H1 (cell line): ENCODE measurements at regions not wholly inside any gene's neighbourhood (a gene's known extent, or its start where the extent isn't known, plus 50 kb on each side); places are given as distances from the start of the nearest gene placed in this dataset.

Experiments used
- CTCF ChIA-PET: fragments of 300-600 bp; sonication (Branson Sonifier 250); formaldehyde crosslinking; loops from one replicate; lab custom pipeline; 2021; ENCODE audit not compliant: partially characterized antibody; lab: Charles Lee
- POLR2A ChIA-PET: fragments of 300-600 bp; sonication (Branson Sonifier 250); formaldehyde crosslinking; loops from one replicate; lab custom pipeline; 2021; ENCODE audit warnings: inconsistent platforms; ENCODE audit not compliant: partially characterized antibody; lab: Charles Lee
- DNase-seq, 2 experiments: peaks; one replicate each; pipeline versions ENCODE4 v3.0.0 to v3.0.0-alpha.2; 2010 to 2022; ENCODE audit warnings: low spot score in 2 of 2, low read depth in 1 of 2, mixed read lengths in 1 of 2
- FAIRE-seq: peaks from 2 replicates; lab custom pipeline; 2011; peaks lifted over from hg19 to GRCh38; lab: Jason Lieb, UNC
- H2AFZ ChIP-seq: 2 replicates; pipeline ENCODE4 v1.8.1; 2012; ENCODE audit warnings: low read length, inconsistent platforms
- H2AK5ac ChIP-seq: 2 replicates; pipeline ENCODE4 v1.6.1; 2013; ENCODE audit warnings: low read depth, low read length
- H2BK120ac ChIP-seq: replicated peaks from 2 replicates; pipeline ENCODE3; 2013; ENCODE audit warnings: low read depth, low read length, inconsistent platforms
- H2BK12ac ChIP-seq: 2 replicates; pipeline ENCODE4 v1.6.1; 2013; ENCODE audit warnings: low read depth, low read length
- H2BK15ac ChIP-seq: 2 replicates; pipeline ENCODE4 v1.6.1; 2013; ENCODE audit warnings: low read length
- H2BK20ac ChIP-seq: 2 replicates; pipeline ENCODE4 v1.6.1; 2013; ENCODE audit warnings: low read length
- H2BK5ac ChIP-seq: 2 replicates; pipeline ENCODE4 v1.6.1; 2013; ENCODE audit warnings: low read depth, low read length
- H3K14ac ChIP-seq: 2 replicates; pipeline ENCODE4 v1.6.1; 2013; ENCODE audit warnings: inconsistent platforms; ENCODE audit not compliant: insufficient read length
- H3K18ac ChIP-seq: 2 replicates; pipeline ENCODE4 v1.6.1; 2013; ENCODE audit warnings: low read length; ENCODE audit errors: extremely low read depth
- H3K23ac ChIP-seq: 2 replicates; pipeline ENCODE4 v1.6.1; 2013; ENCODE audit warnings: inconsistent platforms; ENCODE audit not compliant: insufficient read length
- H3K23me2 ChIP-seq: 2 replicates; pipeline ENCODE4 v1.6.1; 2013; ENCODE audit warnings: low read depth, low read length
- H3K27ac ChIP-seq: 2 replicates; pipeline ENCODE4 v1.6.1; 2011; ENCODE audit warnings: low read depth, low read length, inconsistent platforms
- H3K27me3 ChIP-seq, 4 experiments: replicated peaks in 1 of 4; 1 replicate in 1 of 4; 2 replicates in 3 of 4; pipeline versions ENCODE4 v1.6.1 to v1.8.1; 2011 to 2013; ENCODE audit warnings: low read length in 3 of 4, mild to moderate bottlenecking in 3 of 4, inconsistent platforms in 2 of 4, mixed read lengths in 2 of 4, moderate library complexity in 1 of 4; ENCODE audit not compliant: control insufficient read depth in 3 of 4, insufficient read depth in 3 of 4; ENCODE audit errors: extremely low read depth in 1 of 4
- H3K36me3 ChIP-seq, 4 experiments: 2 replicates each; pipeline versions ENCODE4 v1.6.1 to v1.8.1; 2011 to 2013; ENCODE audit warnings: mild to moderate bottlenecking in 4 of 4, low read length in 3 of 4, moderate library complexity in 2 of 4, control low read depth in 1 of 4, inconsistent platforms in 1 of 4; ENCODE audit not compliant: insufficient read depth in 4 of 4, control insufficient read depth in 2 of 4
- H3K4ac ChIP-seq: replicated peaks from 2 replicates; pipeline ENCODE3; 2013; ENCODE audit warnings: low read length, low read depth, mixed read lengths, inconsistent platforms; ENCODE audit not compliant: insufficient read length
- H3K4me1 ChIP-seq, 4 experiments: replicated peaks in 1 of 4; 1 replicate in 1 of 4; 2 replicates in 3 of 4; pipeline versions ENCODE4 v1.6.1 to v1.8.1; 2011 to 2013; ENCODE audit warnings: low read length in 3 of 4, inconsistent platforms in 2 of 4, mixed read lengths in 1 of 4; ENCODE audit not compliant: insufficient read depth in 4 of 4, control insufficient read depth in 3 of 4
- H3K4me2 ChIP-seq, 2 experiments: 2 replicates each; pipeline versions ENCODE4 v1.6.1 to v1.8.1; 2011 to 2013; ENCODE audit warnings: low read depth in 2 of 2, low read length in 2 of 2, control low read depth in 1 of 2, inconsistent platforms in 1 of 2, mild to moderate bottlenecking in 1 of 2; ENCODE audit not compliant: insufficient read depth in 1 of 2
- H3K4me3 ChIP-seq, 4 experiments: fragments of 200-600, 300-600 bp in 1 of 4; sonication (generic), shearing (Covaris generic), sonication (Bioruptor Twin) in 1 of 4; 2 replicates each; pipeline versions ENCODE4 v1.5.1 to v1.8.1; 2011 to 2016; ENCODE audit warnings: low read length in 4 of 4, low read depth in 3 of 4, control low read depth in 2 of 4, inconsistent platforms in 2 of 4, mild to moderate bottlenecking in 2 of 4, mixed read lengths in 1 of 4, moderate library complexity in 1 of 4; ENCODE audit not compliant: insufficient read depth in 2 of 4; ENCODE audit errors: extremely low read depth in 1 of 4
- H3K56ac ChIP-seq: replicated peaks from 2 replicates; pipeline ENCODE3; 2013; ENCODE audit warnings: low read depth, mild to moderate bottlenecking, mixed read lengths, low read length, inconsistent platforms; ENCODE audit not compliant: insufficient read length
- H3K79me1 ChIP-seq: 2 replicates; pipeline ENCODE4 v1.6.1; 2013; ENCODE audit warnings: low read depth, low read length, control low read depth
- H3K79me2 ChIP-seq, 2 experiments: 2 replicates each; pipeline versions ENCODE4 v1.6.1 to v1.8.1; 2012 to 2013; ENCODE audit warnings: low read length in 2 of 2, mild to moderate bottlenecking in 2 of 2, inconsistent platforms in 1 of 2; ENCODE audit not compliant: insufficient read depth in 2 of 2, control insufficient read depth in 1 of 2
- H3K9ac ChIP-seq, 4 experiments: replicated peaks in 1 of 4; 1 replicate in 1 of 4; 2 replicates in 3 of 4; pipeline versions ENCODE4 v1.6.1 to v1.8.1; 2011 to 2013; ENCODE audit warnings: low read depth in 3 of 4, low read length in 3 of 4, control low read depth in 2 of 4, mild to moderate bottlenecking in 2 of 4, moderate library complexity in 2 of 4, inconsistent platforms in 1 of 4; ENCODE audit errors: extremely low read depth in 1 of 4
- H3K9me3 ChIP-seq, 2 experiments: 2 replicates each; pipeline versions ENCODE4 v1.6.1 to v1.8.1; 2012 to 2013; ENCODE audit warnings: mild to moderate bottlenecking in 2 of 2, moderate library complexity in 2 of 2, control low read depth in 1 of 2, inconsistent platforms in 1 of 2, low read depth in 1 of 2, low read length in 1 of 2, mixed read lengths in 1 of 2; ENCODE audit not compliant: insufficient read depth in 2 of 2
- H4K20me1 ChIP-seq, 2 experiments: replicated peaks in 1 of 2; 2 replicates each; pipeline versions ENCODE3 to v1.8.1; 2011 to 2013; ENCODE audit warnings: inconsistent platforms in 2 of 2, low read length in 2 of 2, mild to moderate bottlenecking in 1 of 2; ENCODE audit not compliant: insufficient read depth in 2 of 2, control insufficient read depth in 1 of 2
- H4K5ac ChIP-seq: 2 replicates; pipeline ENCODE4 v1.6.1; 2013; ENCODE audit warnings: low read length, low read depth, mixed read lengths, inconsistent platforms; ENCODE audit not compliant: insufficient read length
- H4K8ac ChIP-seq: 2 replicates; pipeline ENCODE4 v1.8.0; 2013; ENCODE audit warnings: mild to moderate bottlenecking, moderate library complexity, low read length, inconsistent platforms; ENCODE audit not compliant: insufficient read depth; ENCODE audit errors: extremely low read depth
- H4K91ac ChIP-seq: replicated peaks from 2 replicates; pipeline ENCODE3; 2013; ENCODE audit warnings: low read length, mixed read lengths, inconsistent platforms; ENCODE audit not compliant: insufficient read length
- USF2 ChIP-seq: IDR thresholded peaks from 2 replicates; pipeline ENCODE4 v1.6.1; 2011; ENCODE audit warnings: low read length, improper control_type of control experiment
- WGBS, 2 experiments: shearing (Covaris generic) in 1 of 2; methylation state at CpG; one replicate each; pipeline versions ENCODE4 v1.1.6 to v1.1.7; 2013 to 2015; ENCODE audit warnings: low lambda C conversion rate in 2 of 2, mixed read lengths in 2 of 2, inconsistent platforms in 1 of 2, low coverage in 1 of 2, missing lambda C conversion rate in 1 of 2; ENCODE audit not compliant: insufficient replicate concordance in 2 of 2, insufficient coverage in 1 of 2, insufficient read length in 1 of 2; ENCODE audit errors: extremely low coverage in 1 of 2, missing lambda C conversion rate in 1 of 2; 5-methylcytosine and 5-hydroxymethylcytosine counted together

GRCh38 chr12:13471471-13471870, 274.9 kb downstream of the EMP1 start:
- no peak overlapping the region for H3K14ac ChIP-seq
- H3K79me1 ChIP-seq, result no peaks in the 10 kb centered on the region
- no peak overlapping the region for H3K4ac ChIP-seq
- H2BK20ac ChIP-seq, result no peak overlapping the region
- no peak overlapping the region for H3K9ac ChIP-seq
- no peak overlapping the region for H2BK12ac ChIP-seq
- no peaks in the 10 kb centered on the region for H3K36me3 ChIP-seq
- no peaks in the 10 kb centered on the region for H3K79me2 ChIP-seq
- no peaks in the 10 kb centered on the region for H3K9me3 ChIP-seq
- no peak overlapping the region for H3K18ac ChIP-seq
- WGBS, 2 experiments, result 88% methylated on average over 6 of the region's 6 CpGs; no CpG with 5 or more reads in 1 of the 2 experiments
- H2BK120ac ChIP-seq, result no peak overlapping the region
- H4K91ac ChIP-seq, result no peak overlapping the region
- no peak overlapping the region for H3K4me2 ChIP-seq
- no peak overlapping the region for H2BK5ac ChIP-seq
- ChIA-PET POLR2A (no interaction called here), CTCF (interaction anchor here (1.1 to 1.6 kb wide), 6 partner anchors 10 to 634 kb away, joined by 3 to 5 read pairs (median 4); no protein-coding TSS in a partner anchor)
- H3K23me2 ChIP-seq, result peaks cover 3% of the 10 kb centered on the region; the same call in 1 of the 2 replicates
- H3K23ac ChIP-seq, result no peak overlapping the region
- no peak overlapping the region for H3K4me3 ChIP-seq
- FAIRE-seq, result no peak
- no peak for DNase-seq
- H3K56ac ChIP-seq, result no peak overlapping the region
- no peaks in the 10 kb centered on the region for H3K27me3 ChIP-seq
- H3K4me1 ChIP-seq, result no peaks in the 10 kb centered on the region
- no peak overlapping the region for H3K27ac ChIP-seq
- TF ChIP-seq USF2, result no peak
- H4K5ac ChIP-seq, result no peak overlapping the region
- no peak overlapping the region for H2BK15ac ChIP-seq
- H4K8ac ChIP-seq, result no peak overlapping the region
- H4K20me1 ChIP-seq, result no peaks in the 10 kb centered on the region
- H2AFZ ChIP-seq, result 0 out of 2 replicates have a peak overlapping the region, but pooled peaks have one; percentile 1
- H2AK5ac ChIP-seq, result no peak overlapping the region
